Body of pancreas (tissue), 4 donors: ENCODE measurements at regions not wholly inside any gene's neighbourhood (a gene's known extent, or its start where the extent isn't known, plus 50 kb on each side); places are given as distances from the start of the nearest gene placed in this dataset.

Experiments used
- POLR2A ChIP-seq, 3 donors: fragments of 450-650 bp; IDR thresholded peaks; one replicate each; pipeline ENCODE4 v1.6.1; 2016; ENCODE audit warnings: antibody characterized with exemption in 3 of 3, mild to moderate bottlenecking in 2 of 3
- TF ChIP-seq, protein P1 (sequence below), 7 experiments: fragments of 450-650 bp in 4 of 7; fragments of 200-600 bp in 3 of 7; sonication (generic) in 3 of 7; IDR thresholded peaks; one replicate each; pipeline ENCODE4 v1.5.1; 2016 to 2019; ENCODE audit warnings: antibody characterized with exemption in 7 of 7

DNA sequence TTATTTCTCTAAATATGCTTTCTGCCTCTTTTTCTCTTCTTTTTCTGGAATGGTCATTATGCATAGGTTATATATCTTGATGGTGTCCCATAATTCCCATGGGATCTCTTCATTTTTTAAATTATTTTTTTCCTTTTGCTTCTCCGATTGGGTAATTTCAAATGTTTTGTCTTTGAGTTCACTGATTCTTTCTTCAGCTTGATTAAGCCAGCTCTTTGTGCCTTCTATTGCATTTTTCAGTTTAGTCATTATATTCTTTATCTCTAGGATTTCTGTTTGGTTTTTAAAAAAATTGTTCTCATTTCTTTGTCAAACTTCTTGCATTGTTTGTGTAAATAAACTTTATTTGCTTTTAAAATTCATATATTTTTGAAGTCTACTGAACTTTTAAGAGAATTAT, 251.1 kb downstream of the INSIG2 start:
- TF ChIP-seq, protein P1, sequence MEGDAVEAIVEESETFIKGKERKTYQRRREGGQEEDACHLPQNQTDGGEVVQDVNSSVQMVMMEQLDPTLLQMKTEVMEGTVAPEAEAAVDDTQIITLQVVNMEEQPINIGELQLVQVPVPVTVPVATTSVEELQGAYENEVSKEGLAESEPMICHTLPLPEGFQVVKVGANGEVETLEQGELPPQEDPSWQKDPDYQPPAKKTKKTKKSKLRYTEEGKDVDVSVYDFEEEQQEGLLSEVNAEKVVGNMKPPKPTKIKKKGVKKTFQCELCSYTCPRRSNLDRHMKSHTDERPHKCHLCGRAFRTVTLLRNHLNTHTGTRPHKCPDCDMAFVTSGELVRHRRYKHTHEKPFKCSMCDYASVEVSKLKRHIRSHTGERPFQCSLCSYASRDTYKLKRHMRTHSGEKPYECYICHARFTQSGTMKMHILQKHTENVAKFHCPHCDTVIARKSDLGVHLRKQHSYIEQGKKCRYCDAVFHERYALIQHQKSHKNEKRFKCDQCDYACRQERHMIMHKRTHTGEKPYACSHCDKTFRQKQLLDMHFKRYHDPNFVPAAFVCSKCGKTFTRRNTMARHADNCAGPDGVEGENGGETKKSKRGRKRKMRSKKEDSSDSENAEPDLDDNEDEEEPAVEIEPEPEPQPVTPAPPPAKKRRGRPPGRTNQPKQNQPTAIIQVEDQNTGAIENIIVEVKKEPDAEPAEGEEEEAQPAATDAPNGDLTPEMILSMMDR (IDR thresholded peaks at IDR 0.05) = no peak
- TF ChIP-seq POLR2A (IDR thresholded peaks at IDR 0.05) = no peak
